Retina (tissue), 1 donor: ENCODE measurements at regions not wholly inside any gene's neighbourhood (a gene's known extent, or its start where the extent isn't known, plus 50 kb on each side); places are given as distances from the start of the nearest gene placed in this dataset.

ENCODE experiments used
- DNase-seq: peaks from one replicate; pipeline ENCODE4 v3.0.0-alpha.2; 2016

DNA sequence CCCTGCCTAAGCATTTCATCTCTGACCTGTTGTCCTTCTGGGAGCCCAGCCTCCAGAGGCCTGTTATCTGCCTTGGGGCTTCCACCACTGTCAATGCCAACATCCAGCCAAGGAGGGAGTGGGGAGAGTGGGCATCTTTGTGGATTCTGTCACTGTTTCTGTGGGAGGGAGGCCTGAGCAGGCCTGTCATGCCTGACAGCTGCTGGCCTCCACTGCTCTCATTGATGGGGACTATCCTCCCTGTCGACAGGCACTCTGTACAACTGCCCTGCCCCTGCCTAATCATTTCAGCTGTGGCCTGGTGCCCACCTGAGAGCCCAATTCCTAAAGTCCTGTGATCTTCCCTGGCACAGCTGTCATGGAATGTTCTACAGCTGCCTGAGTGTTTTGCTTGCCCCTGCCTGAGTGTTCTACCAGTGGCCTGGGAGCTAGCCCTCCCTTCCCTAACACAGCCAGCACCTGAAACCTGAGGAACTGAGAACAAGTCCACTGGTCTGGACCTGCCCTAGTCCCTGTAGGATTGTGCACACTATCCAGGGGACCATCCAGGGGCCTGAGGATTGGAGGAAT, 145.3 kb downstream of the FAM83B start:
- DNase-seq: no peak

DNA sequence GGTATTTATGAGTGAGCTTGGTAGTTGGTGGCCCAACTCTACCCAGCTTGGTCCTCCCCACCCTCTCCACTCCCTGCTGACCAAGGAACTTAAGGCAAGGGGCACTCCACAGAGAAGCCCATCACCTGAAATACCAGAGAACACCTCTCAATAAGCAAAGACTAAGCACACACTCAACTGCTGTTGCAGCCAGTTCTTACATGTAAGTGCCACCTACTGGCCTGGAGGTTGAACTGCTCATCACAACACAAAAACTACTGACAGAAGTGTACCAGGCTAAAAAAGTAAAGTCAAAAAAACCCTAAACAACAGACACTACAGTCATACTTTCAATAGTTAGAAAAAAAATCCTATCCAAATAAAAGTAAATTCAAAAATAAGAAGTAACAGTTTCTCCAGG, 146.2 kb downstream of the FAM83B start:
- DNase-seq: no peak

DNA sequence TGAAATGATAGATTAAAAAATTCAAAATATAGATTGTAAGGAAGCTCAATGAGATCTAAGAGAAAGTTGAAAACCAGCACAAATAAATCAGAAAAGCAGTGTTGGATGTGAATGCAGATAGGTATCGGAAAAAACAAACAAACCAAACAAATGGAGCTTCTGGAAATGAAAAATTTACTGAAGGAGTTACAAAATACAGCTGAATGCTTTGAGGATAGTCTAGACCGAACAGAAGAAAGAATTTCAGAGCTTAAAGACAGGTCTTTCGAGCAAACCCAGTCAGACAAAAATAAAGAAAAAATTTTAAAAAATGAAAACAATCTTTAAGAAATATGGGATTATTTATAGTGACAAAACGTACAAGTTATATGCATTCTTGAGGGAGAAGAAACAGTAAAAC, 146.7 kb downstream of the FAM83B start:
- DNase-seq: no peak

DNA sequence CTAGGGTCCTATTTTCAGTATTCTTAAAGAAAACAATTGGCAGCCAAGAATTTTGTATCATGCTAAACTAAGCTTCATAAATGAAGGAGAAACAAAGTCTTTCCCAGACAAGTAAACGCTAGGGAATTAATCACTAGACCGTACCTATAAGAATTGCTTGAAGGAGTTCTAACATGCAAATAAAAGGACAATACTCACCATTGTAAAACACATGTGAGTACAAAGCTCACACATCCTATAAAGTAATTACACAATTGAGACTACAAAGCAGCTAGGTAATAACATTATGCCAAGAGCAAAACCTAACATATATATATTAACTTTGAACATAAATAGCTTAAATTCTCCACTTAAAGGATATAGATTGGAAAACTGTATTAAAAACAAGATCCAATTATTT, 147.4 kb downstream of the FAM83B start:
- DNase-seq: no peak

DNA sequence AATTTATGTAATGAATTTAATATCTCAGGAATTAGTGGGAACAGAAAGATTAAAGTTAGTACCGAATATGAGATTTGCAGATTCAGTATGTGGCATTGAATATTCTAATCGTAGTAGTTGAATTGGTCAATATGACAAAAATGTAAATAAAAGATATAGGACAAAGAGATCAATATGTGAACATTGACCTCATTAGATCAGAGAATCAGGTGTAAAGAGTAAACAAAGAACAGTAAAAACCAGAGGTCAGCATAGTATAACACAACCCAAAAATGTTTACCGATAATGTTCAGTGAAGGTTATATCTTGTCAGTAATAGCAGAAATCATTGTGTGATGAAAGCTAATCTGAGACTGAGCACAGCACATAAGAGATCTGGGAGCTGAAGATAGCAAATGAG, 152.0 kb downstream of the FAM83B start:
- DNase-seq: no peak

DNA sequence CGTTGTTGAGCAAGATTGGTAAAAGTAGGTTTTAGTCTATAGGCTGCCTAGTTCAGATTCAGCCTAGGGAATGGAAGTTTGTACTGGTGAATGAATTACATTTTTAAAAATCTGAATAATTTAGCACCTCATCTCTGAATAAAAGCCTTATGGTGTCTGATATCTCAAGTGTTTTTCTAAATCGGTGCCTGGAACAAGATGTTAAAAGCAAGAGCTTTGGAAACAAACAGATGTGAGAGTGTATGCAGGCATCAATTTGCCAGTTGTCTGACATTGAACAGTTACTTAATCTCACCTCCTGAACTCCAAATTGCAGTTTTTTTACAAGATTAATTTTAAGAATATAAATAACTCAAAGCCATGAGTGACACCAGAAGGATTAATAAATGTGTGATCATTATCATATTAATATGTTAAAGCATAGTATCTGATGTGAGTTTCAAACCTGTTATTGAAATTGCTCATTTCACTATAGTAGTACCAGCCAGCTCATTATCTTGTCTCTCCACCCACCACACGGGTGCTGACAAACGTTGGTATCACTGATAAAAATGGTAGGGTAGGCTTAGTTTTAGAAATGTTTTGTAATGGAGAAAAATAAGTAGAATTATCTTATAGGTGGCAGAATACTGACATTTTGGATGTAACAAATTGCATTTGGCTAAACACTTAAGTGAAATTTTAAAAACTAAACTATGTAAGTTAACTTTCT, 157.3 kb downstream of the FAM83B start:
- no peak for DNase-seq

DNA sequence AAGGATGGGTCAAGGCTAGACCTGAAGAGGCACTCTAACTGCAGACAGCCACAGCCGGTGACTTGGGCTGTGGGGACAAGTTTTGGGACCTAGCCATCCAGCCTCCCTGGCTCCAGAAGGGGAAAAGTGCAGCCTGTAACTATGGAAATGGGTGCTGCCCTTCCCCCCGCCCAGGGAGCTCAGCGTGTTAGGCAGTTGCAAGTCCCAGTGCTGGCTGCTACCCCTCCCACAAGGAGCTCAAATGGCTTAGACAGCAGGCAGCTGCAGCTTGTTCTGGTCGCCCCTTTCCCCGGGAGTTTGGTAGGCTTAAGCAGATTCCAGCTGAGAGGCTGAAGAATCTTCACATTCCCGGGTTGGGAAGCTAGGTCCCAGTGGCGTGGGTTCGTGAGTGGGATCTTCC, 162.6 kb downstream of the FAM83B start:
- no peak for DNase-seq

DNA sequence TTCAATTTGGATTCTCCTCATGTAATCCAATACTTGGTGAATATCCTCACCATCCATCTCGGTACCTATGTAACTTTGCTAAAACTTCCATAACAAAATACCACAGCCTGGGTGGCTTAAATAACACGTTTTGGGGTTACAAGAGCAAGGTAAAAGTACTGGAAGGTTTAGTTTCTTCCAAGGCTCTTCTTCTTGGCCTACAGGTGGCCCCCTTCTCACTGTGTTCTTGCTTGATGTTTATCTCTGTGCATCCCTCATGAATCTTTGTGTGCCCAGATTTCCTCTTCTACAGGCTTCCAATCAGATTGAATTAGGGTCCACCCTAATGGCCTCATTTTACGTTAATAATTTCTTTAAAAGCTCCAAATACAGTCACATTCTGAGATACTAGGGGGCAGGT, 163.3 kb upstream of the HCRTR2 start:
- no peak for DNase-seq

DNA sequence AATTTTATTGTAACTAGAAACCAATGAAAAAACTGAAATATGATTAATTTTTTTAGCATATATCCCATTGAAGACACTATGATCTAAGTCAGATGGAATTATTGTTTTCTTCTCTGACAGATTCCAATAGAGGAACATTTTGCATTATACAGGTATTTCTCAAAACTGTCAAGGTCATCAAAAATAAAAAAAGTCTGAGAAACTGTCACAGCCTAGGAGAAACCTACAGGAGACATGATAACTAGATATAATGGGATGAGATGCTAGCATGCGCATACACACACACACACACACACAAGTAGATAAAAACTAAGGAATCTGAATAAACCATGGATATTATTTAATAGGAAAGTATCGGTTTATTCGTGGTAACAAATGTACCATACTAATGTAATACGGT, 161.9 kb upstream of the HCRTR2 start:
- DNase-seq: no peak

DNA sequence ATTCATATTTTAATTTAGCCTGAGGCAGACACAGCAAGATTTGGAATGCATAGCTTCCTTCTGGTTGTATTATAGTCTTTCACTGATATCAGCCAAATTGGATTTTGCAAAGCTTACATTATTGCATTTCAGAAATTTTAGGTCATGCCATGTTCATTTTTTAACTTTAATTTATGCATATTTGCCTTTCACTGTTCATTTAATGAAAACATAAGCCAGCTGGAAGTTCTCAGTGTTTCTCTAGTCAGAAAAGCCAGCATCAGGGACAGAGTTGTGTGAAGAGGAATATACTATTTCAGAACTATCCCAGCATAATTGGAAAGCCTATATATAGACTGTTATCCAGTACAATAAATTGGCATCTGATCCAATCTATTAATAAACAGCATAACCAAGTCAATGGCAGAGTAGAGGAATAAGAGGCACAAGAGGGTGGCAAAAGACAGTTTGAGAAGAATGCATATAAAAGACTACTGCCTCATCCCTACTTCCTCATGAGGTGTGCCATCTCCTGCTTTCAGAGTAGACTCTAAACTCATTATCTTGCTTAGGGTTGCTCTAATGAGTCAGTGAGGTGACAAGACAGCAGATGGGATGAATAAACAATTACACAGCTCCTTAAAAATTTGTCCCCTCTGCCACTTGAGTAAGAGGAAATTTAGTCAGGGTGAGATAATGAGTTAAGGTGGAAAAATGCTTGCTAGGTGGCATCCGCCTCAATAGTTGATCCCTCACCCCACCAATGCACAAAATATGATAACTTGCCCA, 159.8 kb upstream of the HCRTR2 start:
- no peak for DNase-seq

DNA sequence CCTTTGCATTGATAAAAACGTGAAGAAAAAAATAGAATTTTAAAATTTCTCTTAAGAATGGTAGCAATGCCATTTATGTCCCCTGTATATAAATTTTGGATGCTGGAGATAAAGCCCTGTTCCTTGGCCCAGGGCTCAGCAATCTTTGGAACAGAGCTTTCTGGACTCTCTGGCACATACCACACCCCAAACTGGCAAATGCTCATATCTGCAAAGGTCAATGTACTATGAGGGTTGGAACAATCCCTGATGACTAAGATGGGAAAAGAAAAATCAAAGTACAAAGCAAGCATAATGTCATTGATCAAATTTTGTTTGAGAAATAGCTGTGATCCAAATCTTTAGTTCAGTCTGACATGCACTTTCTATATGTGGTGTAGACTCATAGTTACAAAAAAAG, 158.1 kb upstream of the HCRTR2 start:
- DNase-seq: no peak

DNA sequence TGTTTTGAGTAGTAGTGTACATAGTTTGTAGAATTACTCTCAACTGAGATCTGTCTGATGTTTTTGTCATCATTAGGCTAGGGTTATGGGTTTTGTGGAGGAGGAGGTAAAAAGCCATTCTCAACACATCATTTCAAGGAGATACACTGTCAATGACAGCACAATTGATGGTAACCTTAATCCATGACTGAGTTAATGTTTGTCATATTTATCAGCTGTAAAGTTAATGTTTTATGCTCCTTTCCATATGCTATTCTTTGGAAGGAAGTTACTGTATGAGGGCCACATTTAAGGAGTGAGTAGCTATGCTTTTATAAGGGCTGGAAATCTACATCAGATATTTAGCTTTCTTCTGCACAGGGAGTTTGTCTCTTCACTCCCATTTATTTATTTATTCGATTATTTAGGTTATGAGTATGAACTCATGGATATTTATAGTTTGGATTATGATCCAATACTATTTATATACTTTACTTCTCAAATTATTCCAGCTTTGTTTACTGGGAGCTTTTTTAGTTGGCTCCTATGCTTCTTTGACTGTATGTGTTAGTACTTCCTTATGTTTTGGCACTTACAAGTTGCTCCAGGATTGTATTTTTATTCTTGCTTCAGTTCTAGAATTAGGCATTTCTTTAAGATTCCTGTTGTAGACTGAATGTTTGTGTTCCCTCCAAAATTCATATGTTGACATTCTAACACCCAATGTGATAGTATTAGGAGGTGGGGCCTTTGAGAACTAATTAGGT, 156.6 kb upstream of the HCRTR2 start:
- DNase-seq: no peak

DNA sequence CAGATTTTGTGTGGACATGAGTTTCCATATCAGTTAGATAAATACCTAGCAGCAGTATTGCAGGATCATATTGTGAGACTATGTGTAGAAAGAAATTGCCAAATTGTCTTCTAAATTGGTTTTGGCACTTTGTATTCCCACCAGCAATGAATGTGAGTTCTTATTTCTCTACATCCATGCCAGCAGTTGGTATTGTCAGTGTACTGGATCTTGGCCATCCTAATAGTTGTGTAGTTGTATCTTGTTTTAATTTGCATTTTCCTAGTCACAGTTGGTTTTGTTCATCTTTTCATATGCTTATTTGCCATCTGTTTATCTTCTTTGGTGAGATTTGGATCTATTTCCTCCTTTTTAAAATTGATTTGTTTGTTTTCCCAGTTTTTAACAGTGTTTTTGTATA, 154.7 kb upstream of the HCRTR2 start:
- DNase-seq: no peak

DNA sequence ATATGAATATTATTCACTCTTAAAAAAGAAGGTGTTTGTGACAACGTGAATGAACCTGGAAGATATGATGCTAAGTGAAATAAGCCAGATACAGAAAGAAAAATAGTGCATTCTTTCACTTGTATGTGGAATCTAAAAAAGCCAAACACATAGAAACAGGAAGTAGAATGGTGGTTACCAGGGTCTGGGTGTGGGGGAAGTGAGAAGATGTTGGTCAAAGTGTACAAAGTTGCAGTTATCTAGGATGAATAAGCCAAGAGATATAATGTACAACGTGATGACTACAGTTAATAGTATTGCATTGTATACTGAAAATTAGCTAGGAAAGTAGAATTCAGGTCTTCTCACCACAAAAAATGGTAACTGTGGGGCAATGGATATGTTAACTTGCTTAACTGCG, 151.1 kb upstream of the HCRTR2 start:
- no peak for DNase-seq

DNA sequence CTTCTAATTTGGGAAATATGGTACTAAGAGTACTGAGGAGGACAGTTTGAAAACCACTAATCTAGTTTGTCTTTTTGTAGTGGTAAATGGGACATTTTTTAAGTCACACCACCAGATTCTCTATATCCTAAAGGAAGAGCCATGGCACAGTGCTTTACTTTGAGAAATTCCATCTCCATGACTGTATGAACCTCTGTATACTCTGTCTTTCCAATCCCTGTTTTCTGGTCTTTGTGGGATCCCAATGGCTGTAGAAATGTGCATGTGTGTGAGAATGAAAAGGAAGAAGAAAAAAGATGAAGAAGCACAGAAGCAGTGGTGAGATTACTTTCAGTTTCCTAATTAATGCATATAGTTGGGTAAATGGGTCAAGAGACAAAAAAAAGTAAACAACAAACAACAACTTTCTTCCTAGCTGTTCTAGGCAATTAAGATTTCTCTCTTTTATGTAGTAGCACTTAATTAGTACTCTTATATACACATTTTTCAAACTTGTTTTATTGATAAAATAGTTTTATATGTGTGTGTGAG, 141.2 kb upstream of the HCRTR2 start:
- DNase-seq: no peak

DNA sequence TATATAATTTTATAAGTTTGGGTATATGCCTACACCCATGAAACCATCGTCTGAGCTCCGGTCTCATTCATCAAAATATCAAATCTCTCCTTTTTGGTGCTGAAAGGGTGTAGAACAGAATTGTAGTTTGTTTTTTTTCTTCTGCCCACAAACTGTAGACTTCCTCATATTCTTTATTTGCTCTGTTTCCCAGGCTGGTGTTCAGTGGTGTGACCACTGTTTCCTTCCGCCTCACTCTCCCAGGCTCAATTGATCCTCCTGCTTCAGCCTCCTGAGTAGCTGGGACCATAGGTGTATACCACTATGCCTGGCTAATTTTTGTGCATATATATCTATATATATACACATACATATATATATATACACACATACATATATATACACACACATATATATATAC, 139.6 kb upstream of the HCRTR2 start:
- DNase-seq: no peak

DNA sequence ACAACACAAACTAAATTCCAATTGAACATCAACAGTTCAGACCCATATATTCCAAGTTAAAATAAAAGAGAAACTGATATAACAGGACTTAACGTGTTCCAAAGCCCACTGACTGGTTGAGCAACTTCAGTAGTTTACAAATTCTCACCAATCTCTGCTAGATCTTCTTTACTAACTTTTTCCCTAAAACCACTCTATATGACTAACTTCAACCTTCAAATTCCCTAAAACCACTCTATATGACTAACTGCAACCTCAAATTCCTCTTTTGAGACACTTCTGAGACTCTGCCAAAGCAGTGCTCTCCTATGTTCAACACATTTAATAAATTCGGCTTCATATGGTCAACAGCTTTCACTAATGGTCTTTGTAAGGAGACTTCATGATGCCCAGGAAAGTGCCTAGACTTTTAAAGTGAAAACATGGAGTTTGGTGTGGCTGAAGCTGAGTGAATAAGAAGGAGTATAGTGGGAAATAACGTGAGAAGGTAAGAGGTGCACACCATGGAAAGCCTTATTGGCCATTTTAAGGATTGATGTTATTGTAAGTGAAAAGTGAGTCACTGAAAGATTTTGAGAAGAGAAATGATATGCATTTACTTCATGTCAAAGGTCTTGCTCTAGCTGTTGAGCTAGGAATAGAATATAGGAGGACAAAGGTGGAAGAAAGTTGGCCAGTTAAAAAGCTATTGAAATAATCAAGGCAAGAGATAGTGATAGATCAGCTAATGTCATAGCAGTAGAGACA, 134.0 kb upstream of the HCRTR2 start:
- no peak for DNase-seq

DNA sequence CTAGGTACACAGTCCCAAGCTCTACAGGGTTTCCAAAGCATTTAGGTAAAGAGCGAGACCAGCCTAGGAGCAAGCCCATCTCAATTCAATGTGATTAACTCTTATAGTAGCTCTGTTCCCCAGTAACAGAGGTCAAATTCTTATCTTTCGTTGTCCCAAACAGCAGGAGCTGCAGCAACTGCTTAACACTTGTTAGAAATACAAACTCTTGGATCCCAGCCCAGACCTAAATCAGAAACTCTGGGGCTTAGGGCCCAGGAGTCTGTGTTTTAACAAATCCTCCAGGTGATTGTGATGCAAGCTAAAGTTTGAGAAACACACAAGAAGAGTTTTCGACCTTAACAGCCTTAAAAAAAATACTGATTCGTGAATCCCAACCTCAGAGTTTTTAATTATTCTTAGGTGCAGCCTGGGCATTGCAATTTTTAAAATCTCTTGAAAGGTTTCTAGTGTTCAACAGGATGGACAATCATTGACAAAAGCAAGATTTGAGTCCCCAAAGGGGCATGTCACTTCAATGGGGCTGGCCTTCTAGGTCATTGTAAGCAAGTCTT, 127.4 kb upstream of the HCRTR2 start:
- DNase-seq: no peak

DNA sequence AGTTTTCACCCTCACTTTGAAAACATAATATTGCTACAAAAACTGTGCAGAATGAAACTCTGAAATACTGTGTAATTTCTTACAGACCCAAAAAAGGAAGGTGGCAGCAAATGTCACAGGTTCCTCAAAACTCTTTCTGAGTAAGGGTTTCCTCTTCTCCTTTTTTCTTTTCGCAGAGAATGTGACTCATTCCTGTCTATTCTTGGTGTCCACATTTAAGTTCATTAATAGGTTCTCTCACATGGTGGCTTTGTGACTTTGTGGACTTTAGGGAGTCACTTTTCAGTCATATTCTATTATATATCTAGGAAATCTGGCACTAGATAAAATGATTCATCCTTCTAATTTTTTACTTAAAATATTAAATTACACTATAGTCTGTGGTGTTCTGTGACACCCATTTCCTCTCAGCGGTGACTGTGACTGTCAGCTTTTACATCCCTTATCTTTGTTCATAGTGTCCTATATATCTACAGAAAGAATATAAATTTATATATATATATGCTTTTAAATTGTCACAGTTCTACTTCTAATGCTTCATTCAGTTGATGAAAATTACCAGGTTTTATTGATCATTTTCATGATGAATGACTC, 126.8 kb upstream of the HCRTR2 start:
- no peak for DNase-seq

DNA sequence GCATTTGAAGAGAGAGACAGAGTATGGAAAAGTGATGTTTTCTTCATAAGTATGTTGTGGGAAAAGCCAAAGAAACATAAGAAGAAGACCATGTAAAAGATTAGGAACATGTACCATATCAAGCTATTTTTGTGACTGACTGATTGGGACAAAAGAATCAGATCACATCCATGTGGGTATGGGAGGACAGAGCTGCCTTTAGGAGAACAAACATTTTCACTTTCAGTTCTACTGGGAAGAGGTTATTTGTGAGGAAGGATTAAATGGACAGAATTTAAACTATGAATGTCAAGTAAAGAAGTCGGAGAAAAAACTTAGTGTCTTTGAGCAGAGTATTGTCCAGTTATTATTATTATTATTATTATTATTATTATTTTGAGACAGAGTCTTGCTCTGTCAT, 124.4 kb upstream of the HCRTR2 start:
- DNase-seq: no peak

DNA sequence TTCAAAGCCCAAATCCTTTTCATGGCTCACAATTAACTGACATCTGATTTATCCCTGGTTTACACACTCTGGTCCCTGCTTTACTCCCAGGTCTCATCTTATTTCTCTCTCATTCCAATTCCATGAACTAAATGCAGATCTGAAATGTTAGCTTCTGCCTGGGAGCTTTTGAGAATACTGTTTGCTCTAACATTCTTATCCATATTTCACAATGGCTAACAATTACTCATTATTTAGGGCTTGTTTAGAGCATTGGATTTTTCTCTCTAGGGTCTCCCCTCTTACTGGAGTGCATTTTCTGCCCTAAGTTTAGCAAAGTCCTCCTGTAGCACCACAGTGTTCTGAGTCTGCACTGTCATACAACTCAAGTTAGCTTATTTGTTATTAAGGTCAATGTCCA, 121.5 kb upstream of the HCRTR2 start:
- no peak for DNase-seq

DNA sequence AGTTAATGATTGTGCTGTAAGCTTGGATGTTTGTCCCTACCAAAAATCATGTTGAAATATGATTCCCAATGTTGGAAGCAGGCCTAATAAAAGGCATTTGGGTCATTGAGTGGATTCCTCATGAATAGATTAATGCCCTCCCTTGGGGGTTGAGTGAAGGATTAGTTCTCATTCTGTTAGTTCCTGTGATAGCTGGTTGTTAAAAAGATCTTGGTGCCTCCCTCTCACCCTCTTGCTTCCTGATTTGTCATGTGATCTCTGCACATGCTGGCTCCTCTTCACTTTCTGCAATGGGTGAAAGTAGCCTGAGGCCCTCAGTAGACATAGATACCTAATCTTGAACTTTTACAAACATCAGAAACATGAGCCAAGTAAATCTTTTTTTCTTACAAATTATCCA, 115.6 kb upstream of the HCRTR2 start:
- DNase-seq: no peak
